T-helper 2 cell (primary cell): ENCODE measurements at regions not wholly inside any gene's neighbourhood (a gene's known extent, or its start where the extent isn't known, plus 50 kb on each side); places are given as distances from the start of the nearest gene placed in this dataset.

ENCODE experiments used
- DNase-seq, 5 experiments: peaks; one replicate each; pipeline versions ENCODE4 v3.0.0 to v3.0.0-alpha.2; 2012 to 2022

GRCh38 chr22:49116021-49116420, 711.7 kb downstream of the BRD1 start:
- DNase-seq = no peak

- DNase-seq = no peak
These were observed 712.5 kb downstream of the BRD1 start for GRCh38 chr22:49115197-49115596.

GRCh38 chr22:49113758-49114157, 713.9 kb downstream of the BRD1 start:
- DNase-seq = no peak

GRCh38 chr22:49112661-49113626, 714.7 kb downstream of the BRD1 start:
- no peak for DNase-seq

GRCh38 chr22:49112176-49112575, 715.5 kb downstream of the BRD1 start:
- no peak for DNase-seq

- DNase-seq = no peak
These were observed 716.6 kb downstream of the BRD1 start for GRCh38 chr22:49111085-49111484.

GRCh38 chr22:49108636-49109315, 718.9 kb downstream of the BRD1 start:
- DNase-seq = no peak

GRCh38 chr22:49107961-49108530, 719.6 kb downstream of the BRD1 start:
- DNase-seq = no peak

- no peak for DNase-seq
These were observed 720.1 kb downstream of the BRD1 start for GRCh38 chr22:49107561-49107960.

GRCh38 chr22:49106842-49107152, 720.9 kb downstream of the BRD1 start:
- no peak for DNase-seq

- no peak for DNase-seq
These were observed 721.4 kb downstream of the BRD1 start for GRCh38 chr22:49106096-49106841.

GRCh38 chr22:49104434-49104833, 723.2 kb downstream of the BRD1 start:
- no peak for DNase-seq

- DNase-seq = no peak
These were observed 724.2 kb downstream of the BRD1 start for GRCh38 chr22:49103314-49104059.

GRCh38 chr22:49102367-49102766, 725.3 kb downstream of the BRD1 start:
- DNase-seq = no peak

GRCh38 chr22:49101873-49102272, 725.8 kb downstream of the BRD1 start:
- DNase-seq = no peak

GRCh38 chr22:49101225-49101624, 726.4 kb downstream of the BRD1 start:
- DNase-seq = no peak

- DNase-seq = no peak
These were observed 726.9 kb downstream of the BRD1 start for GRCh38 chr22:49100773-49101172.

- no peak for DNase-seq
These were observed 727.4 kb downstream of the BRD1 start for GRCh38 chr22:49100316-49100715.

GRCh38 chr22:49099496-49100124, 728.1 kb downstream of the BRD1 start:
- no peak for DNase-seq

- DNase-seq = no peak
These were observed 728.6 kb downstream of the BRD1 start for GRCh38 chr22:49099089-49099488.

- no peak for DNase-seq
These were observed 729.7 kb downstream of the BRD1 start for GRCh38 chr22:49097966-49098365.
